HEK293 (cell line): ENCODE measurements at regions not wholly inside any gene's neighbourhood (a gene's known extent, or its start where the extent isn't known, plus 50 kb on each side); places are given as distances from the start of the nearest gene placed in this dataset.

Source experiments
- CTCF ChIA-PET: fragments of 350-600 bp; formaldehyde crosslinking; extraction: SDS; loops from one replicate; lab custom pipeline; 2021; ENCODE audit warnings: antibody characterized with exemption; lab: Yijun Ruan, JAX
- POLR2A ChIA-PET: fragments of 300-600 bp; formaldehyde crosslinking; extraction: SDS; loops from one replicate; lab custom pipeline; 2020; ENCODE audit warnings: antibody characterized with exemption, inconsistent platforms; lab: Yijun Ruan, JAX
- H3K27ac ChIP-seq: fragments of 200-500 bp; sonication (Bioruptor generic); 2 replicates; pipeline ENCODE4 v1.5.1; 2014; ENCODE audit warnings: low read depth, low read length, control low read depth, inconsistent platforms; ENCODE audit errors: extremely low read depth
- H3K36me3 ChIP-seq, 2 experiments: fragments of 200-500 bp in 1 of 2; sonication (Bioruptor generic) in 1 of 2; 1 replicate in 1 of 2; 2 replicates in 1 of 2; pipeline ENCODE4 v1.5.1; 2014 to 2017; ENCODE audit warnings: inconsistent platforms in 2 of 2, low read length in 2 of 2; ENCODE audit not compliant: control insufficient read depth in 2 of 2, insufficient read depth in 1 of 2
- H3K4me1 ChIP-seq: fragments of 200-500 bp; sonication (Bioruptor generic); 2 replicates; pipeline ENCODE4 v1.5.1; 2014; ENCODE audit warnings: mild to moderate bottlenecking, low read length, inconsistent platforms; ENCODE audit not compliant: control insufficient read depth, insufficient read depth
- H3K4me3 ChIP-seq: 2 replicates; pipeline ENCODE4 v1.5.1; 2011; ENCODE audit warnings: low read depth, mild to moderate bottlenecking, control low read depth, low read length, moderate library complexity
- H3K9me3 ChIP-seq: fragments of 200-500 bp; sonication (Bioruptor generic); 2 replicates; pipeline ENCODE4 v1.5.1; 2014; ENCODE audit warnings: low read depth, low read length, inconsistent platforms; ENCODE audit not compliant: control insufficient read depth, insufficient read depth
- FEZF1 ChIP-seq: fragments of 450-650 bp; formaldehyde crosslinking; IDR thresholded peaks from 2 replicates; pipeline ENCODE4 v1.5.1; 2016; ENCODE audit warnings: missing biosample characterization, missing genetic modification characterization
- HOXA7 ChIP-seq: sonication (generic); formaldehyde crosslinking; IDR thresholded peaks from 2 replicates; pipeline ENCODE4 v1.8.1; 2022; ENCODE audit warnings: missing genetic modification reagents, borderline replicate concordance
- HOXC10 ChIP-seq: sonication (generic); formaldehyde crosslinking; IDR thresholded peaks from 2 replicates; pipeline ENCODE4 v1.8.1; 2023; ENCODE audit warnings: mild to moderate bottlenecking, missing genetic modification reagents
- KLF8 ChIP-seq: fragments of 450-650 bp; formaldehyde crosslinking; IDR thresholded peaks from 2 replicates; pipeline ENCODE4 v1.5.1; 2016; ENCODE audit warnings: missing biosample characterization, missing genetic modification characterization
- MZF1 ChIP-seq: fragments of 450-650 bp; formaldehyde crosslinking; IDR thresholded peaks from 2 replicates; pipeline ENCODE4 v1.5.1; 2017; ENCODE audit warnings: missing biosample characterization, missing genetic modification characterization, borderline replicate concordance
- SP2 ChIP-seq: fragments of 450-650 bp; formaldehyde crosslinking; IDR thresholded peaks from 2 replicates; pipeline ENCODE4 v1.5.1; 2016; ENCODE audit warnings: missing biosample characterization, missing genetic modification characterization
- TCF7L2 ChIP-seq: IDR thresholded peaks from 2 replicates; pipeline ENCODE4 v1.6.1; 2011; ENCODE audit warnings: low read depth, mild to moderate bottlenecking, inconsistent platforms, low read length, moderate library complexity, borderline replicate concordance
- ZIC2 ChIP-seq: fragments of 450-650 bp; formaldehyde crosslinking; IDR thresholded peaks from 2 replicates; pipeline ENCODE4 v1.5.1; 2016; ENCODE audit warnings: missing biosample characterization, missing genetic modification characterization
- ZNF140 ChIP-seq: fragments of 450-650 bp; formaldehyde crosslinking; IDR thresholded peaks from 2 replicates; pipeline ENCODE4 v1.5.1; 2016; ENCODE audit warnings: missing biosample characterization, missing genetic modification characterization
- ZNF266 ChIP-seq: fragments of 450-650 bp; formaldehyde crosslinking; IDR thresholded peaks from 2 replicates; pipeline ENCODE4 v1.5.1; 2016; ENCODE audit warnings: missing biosample characterization, missing genetic modification characterization, low read depth
- ZNF302 ChIP-seq: fragments of 450-650 bp; formaldehyde crosslinking; IDR thresholded peaks from 2 replicates; pipeline ENCODE4 v1.5.1; 2016; ENCODE audit warnings: missing biosample characterization, missing genetic modification characterization, low read depth
- ZNF311 ChIP-seq: fragments of 450-650 bp; formaldehyde crosslinking; IDR thresholded peaks from 2 replicates; pipeline ENCODE4 v1.5.1; 2017; ENCODE audit warnings: missing biosample characterization, missing genetic modification characterization, borderline replicate concordance
- ZNF366 ChIP-seq: fragments of 450-650 bp; formaldehyde crosslinking; conservative IDR thresholded peaks from 2 replicates; pipeline ENCODE4 v1.5.1; 2016; ENCODE audit warnings: missing biosample characterization, missing genetic modification characterization
- ZNF391 ChIP-seq: fragments of 450-650 bp; formaldehyde crosslinking; IDR thresholded peaks from 2 replicates; pipeline ENCODE4 v1.5.1; 2016; ENCODE audit warnings: low read depth, missing biosample characterization, missing genetic modification characterization, borderline replicate concordance
- ZNF514 ChIP-seq: fragments of 450-650 bp; formaldehyde crosslinking; IDR thresholded peaks from 2 replicates; pipeline ENCODE4 v1.5.1; 2016; ENCODE audit warnings: missing biosample characterization, missing genetic modification characterization
- ZNF624 ChIP-seq: fragments of 450-650 bp; formaldehyde crosslinking; IDR thresholded peaks from 2 replicates; pipeline ENCODE4 v1.5.1; 2017; ENCODE audit warnings: missing biosample characterization, missing genetic modification characterization
- ZNF701 ChIP-seq: fragments of 450-650 bp; formaldehyde crosslinking; IDR thresholded peaks from 2 replicates; pipeline ENCODE4 v1.5.1; 2016; ENCODE audit warnings: missing biosample characterization, missing genetic modification characterization
- ZNF830 ChIP-seq: fragments of 450-650 bp; IDR thresholded peaks from 2 replicates; pipeline ENCODE4 v1.5.0; 2018; ENCODE audit warnings: missing biosample characterization, missing genetic modification characterization, low read depth, mild to moderate bottlenecking, moderate library complexity
- ZSCAN23 ChIP-seq: fragments of 450-650 bp; formaldehyde crosslinking; IDR thresholded peaks from 2 replicates; pipeline ENCODE4 v1.5.1; 2016; ENCODE audit warnings: missing biosample characterization, missing genetic modification characterization
- TF ChIP-seq, protein P1 (sequence below): fragments of 450-650 bp; formaldehyde crosslinking; IDR thresholded peaks from 2 replicates; pipeline ENCODE4 v1.5.1; 2016; ENCODE audit warnings: missing biosample characterization, missing genetic modification characterization
- TF ChIP-seq, protein P2 (sequence below): fragments of 450-650 bp; formaldehyde crosslinking; IDR thresholded peaks from 2 replicates; pipeline ENCODE4 v1.5.1; 2016; ENCODE audit warnings: missing biosample characterization, missing genetic modification characterization
- TF ChIP-seq, protein P3 (sequence below): fragments of 450-650 bp; formaldehyde crosslinking; IDR thresholded peaks from 2 replicates; pipeline ENCODE4 v1.5.1; 2016; ENCODE audit warnings: missing biosample characterization, missing genetic modification characterization
- TF ChIP-seq, protein P4 (sequence below): fragments of 450-650 bp; formaldehyde crosslinking; IDR thresholded peaks from 2 replicates; pipeline ENCODE4 v1.5.1; 2016; ENCODE audit warnings: missing biosample characterization, missing genetic modification characterization

DNA sequence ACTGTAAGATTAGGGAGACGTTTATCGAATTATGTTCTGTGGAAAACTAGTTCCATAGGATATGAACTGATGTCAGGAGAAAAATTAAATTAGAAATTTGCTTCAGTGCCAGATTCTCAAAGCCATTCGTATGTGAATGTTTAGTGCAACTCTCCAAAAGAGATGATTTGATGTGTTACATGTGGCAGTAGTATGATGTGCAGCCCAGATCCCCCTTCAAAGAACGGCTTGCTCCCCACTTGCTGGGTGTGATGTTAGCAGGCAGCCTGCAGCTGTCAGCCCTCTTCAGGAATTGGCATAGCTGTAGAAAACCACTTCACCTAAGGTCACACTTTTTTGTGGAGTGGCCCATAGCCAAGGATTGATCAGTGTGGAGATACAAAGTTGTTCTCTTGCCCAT, 127.0 kb upstream of the CCDC54 start:
- H3K27ac ChIP-seq = no peak overlapping the region
- peaks cover 0 to 43% of the 10 kb centered on the region in 2 experiments; a peak in 1 of 3 replicates for H3K36me3 ChIP-seq
- no peak for TF ChIP-seq ZSCAN23
- peak; percentile 85; the same call in 1 of the 2 replicates for TF ChIP-seq MZF1 (tag by site-specific recombination)
- TF ChIP-seq, protein P1, sequence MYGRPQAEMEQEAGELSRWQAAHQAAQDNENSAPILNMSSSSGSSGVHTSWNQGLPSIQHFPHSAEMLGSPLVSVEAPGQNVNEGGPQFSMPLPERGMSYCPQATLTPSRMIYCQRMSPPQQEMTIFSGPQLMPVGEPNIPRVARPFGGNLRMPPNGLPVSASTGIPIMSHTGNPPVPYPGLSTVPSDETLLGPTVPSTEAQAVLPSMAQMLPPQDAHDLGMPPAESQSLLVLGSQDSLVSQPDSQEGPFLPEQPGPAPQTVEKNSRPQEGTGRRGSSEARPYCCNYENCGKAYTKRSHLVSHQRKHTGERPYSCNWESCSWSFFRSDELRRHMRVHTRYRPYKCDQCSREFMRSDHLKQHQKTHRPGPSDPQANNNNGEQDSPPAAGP = no peak
- ChIA-PET CTCF (no interaction called here), POLR2A (no interaction called here)
- no peak overlapping the region for H3K4me3 ChIP-seq
- H3K4me1 ChIP-seq = no peaks in the 10 kb centered on the region
- no peaks in the 10 kb centered on the region for H3K9me3 ChIP-seq

DNA sequence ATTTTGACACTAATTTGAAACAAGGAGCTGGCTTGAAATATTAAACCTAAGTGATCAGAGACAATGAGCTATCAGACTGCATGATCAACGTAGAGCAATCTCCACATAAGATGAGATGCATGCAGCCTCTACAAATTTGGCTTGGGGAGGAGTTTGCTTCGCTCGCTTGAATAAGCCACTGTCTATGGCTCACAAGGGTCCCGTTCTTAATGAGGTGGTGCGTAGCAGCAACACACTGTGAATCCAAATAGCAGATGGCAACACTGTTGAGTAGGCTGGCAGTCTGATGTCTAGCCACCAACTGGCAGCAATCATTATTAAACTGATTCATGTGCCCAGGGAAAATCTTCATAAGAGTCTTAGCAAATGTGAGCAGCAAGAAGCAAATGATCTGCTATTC, 125.4 kb upstream of the CCDC54 start:
- ChIA-PET CTCF (interaction anchor here (1.1 kb wide), 1 partner anchor 17 kb away, joined by 3 read pairs; no protein-coding TSS in a partner anchor), POLR2A (no interaction called here)
- no peak for TF ChIP-seq ZNF140 (tag by site-specific recombination)
- TF ChIP-seq HOXA7 (CRISPR knock-in tag) = no peak
- no peak for TF ChIP-seq ZNF391 (tag by site-specific recombination)
- no peak for TF ChIP-seq HOXC10 (CRISPR knock-in tag)
- no peak for TF ChIP-seq SP2 (tag by site-specific recombination)
- no peak for TF ChIP-seq ZNF830 (tag by site-specific recombination)
- TF ChIP-seq, protein P2, sequence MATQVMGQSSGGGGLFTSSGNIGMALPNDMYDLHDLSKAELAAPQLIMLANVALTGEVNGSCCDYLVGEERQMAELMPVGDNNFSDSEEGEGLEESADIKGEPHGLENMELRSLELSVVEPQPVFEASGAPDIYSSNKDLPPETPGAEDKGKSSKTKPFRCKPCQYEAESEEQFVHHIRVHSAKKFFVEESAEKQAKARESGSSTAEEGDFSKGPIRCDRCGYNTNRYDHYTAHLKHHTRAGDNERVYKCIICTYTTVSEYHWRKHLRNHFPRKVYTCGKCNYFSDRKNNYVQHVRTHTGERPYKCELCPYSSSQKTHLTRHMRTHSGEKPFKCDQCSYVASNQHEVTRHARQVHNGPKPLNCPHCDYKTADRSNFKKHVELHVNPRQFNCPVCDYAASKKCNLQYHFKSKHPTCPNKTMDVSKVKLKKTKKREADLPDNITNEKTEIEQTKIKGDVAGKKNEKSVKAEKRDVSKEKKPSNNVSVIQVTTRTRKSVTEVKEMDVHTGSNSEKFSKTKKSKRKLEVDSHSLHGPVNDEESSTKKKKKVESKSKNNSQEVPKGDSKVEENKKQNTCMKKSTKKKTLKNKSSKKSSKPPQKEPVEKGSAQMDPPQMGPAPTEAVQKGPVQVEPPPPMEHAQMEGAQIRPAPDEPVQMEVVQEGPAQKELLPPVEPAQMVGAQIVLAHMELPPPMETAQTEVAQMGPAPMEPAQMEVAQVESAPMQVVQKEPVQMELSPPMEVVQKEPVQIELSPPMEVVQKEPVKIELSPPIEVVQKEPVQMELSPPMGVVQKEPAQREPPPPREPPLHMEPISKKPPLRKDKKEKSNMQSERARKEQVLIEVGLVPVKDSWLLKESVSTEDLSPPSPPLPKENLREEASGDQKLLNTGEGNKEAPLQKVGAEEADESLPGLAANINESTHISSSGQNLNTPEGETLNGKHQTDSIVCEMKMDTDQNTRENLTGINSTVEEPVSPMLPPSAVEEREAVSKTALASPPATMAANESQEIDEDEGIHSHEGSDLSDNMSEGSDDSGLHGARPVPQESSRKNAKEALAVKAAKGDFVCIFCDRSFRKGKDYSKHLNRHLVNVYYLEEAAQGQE (tag by site-specific recombination) = no peak
- H3K4me1 ChIP-seq = no peaks in the 10 kb centered on the region
- no peaks in the 10 kb centered on the region for H3K9me3 ChIP-seq
- no peak overlapping the region for H3K27ac ChIP-seq
- peaks cover 0 to 30% of the 10 kb centered on the region in 2 experiments; a peak in 1 of 3 replicates for H3K36me3 ChIP-seq
- no peak overlapping the region for H3K4me3 ChIP-seq

DNA sequence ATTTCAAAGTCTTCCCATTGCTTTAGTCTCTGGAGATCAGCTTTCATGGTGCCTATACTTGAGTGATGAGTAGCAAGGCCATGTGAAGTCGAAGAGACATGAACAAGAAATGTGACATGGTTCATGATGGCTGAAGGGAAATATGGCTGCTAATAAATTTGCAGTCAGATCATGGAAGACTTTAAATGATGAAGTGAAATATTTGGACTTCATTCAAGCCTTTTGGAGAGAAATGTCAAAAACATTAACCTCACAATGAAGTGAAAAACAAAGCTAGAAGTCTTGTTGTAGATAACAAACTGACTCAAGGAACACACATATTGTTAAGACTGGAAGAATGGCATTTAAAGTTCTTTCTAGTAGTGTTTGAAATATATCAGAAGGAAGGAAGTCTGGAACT, 120.3 kb upstream of the CCDC54 start:
- H3K9me3 ChIP-seq = no peaks in the 10 kb centered on the region
- TF ChIP-seq ZNF266 (tag by site-specific recombination) (no peak), TCF7L2 (no peak), ZNF701 (tag by site-specific recombination) (no peak), ZNF302 (tag by site-specific recombination) (no peak), ZNF514 (tag by site-specific recombination) (no peak)
- no peak overlapping the region for H3K27ac ChIP-seq
- no peaks in the 10 kb centered on the region for H3K36me3 ChIP-seq
- ChIA-PET CTCF (interaction anchor here (0.9 kb wide), 1 partner anchor 164 kb away, joined by 5 read pairs; no protein-coding TSS in a partner anchor), POLR2A (no interaction called here)
- no peaks in the 10 kb centered on the region for H3K4me1 ChIP-seq
- H3K4me3 ChIP-seq = no peak overlapping the region

DNA sequence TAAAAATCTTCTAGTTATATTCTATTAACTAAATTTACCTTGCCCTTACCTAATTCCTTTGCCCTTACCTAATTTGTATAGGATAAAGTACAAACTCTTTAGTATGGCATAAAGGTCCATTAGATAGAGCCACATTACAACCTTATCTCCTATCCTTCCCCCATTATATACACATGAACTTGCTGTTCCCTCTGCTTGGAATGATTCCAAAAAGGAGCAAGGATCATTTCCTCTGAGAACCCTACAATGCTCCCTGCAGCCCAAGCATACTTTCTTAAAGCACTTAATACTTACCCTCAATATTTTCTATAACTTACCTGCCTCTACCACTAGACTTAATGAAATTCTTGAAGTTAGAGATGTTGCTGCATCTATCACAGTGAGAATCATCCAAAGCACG, 118.9 kb upstream of the CCDC54 start:
- H3K27ac ChIP-seq = no peak overlapping the region
- POLR2A ChIA-PET = no interaction called here
- no peaks in the 10 kb centered on the region for H3K9me3 ChIP-seq
- H3K4me3 ChIP-seq = no peak overlapping the region
- CTCF ChIA-PET = interaction anchor here (1.0 kb wide), 1 partner anchor 14 kb away, joined by 3 read pairs; no protein-coding TSS in a partner anchor
- H3K36me3 ChIP-seq = no peaks in the 10 kb centered on the region
- H3K4me1 ChIP-seq = no peaks in the 10 kb centered on the region
- no peak for TF ChIP-seq KLF8 (tag by site-specific recombination)
- no peak for TF ChIP-seq ZNF366 (tag by site-specific recombination)
- TF ChIP-seq FEZF1 (tag by site-specific recombination) = no peak
- no peak for TF ChIP-seq ZNF624 (tag by site-specific recombination)
- TF ChIP-seq, protein P3, sequence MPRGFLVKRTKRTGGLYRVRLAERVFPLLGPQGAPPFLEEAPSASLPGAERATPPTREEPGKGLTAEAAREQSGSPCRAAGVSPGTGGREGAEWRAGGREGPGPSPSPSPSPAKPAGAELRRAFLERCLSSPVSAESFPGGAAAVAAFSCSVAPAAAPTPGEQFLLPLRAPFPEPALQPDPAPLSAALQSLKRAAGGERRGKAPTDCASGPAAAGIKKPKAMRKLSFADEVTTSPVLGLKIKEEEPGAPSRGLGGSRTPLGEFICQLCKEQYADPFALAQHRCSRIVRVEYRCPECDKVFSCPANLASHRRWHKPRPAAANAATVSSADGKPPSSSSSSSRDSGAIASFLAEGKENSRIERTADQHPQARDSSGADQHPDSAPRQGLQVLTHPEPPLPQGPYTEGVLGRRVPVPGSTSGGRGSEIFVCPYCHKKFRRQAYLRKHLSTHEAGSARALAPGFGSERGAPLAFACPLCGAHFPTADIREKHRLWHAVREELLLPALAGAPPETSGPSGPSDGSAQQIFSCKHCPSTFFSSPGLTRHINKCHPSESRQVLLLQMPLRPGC (tag by site-specific recombination) = no peak
- no peak for TF ChIP-seq ZIC2
- TF ChIP-seq, protein P4, sequence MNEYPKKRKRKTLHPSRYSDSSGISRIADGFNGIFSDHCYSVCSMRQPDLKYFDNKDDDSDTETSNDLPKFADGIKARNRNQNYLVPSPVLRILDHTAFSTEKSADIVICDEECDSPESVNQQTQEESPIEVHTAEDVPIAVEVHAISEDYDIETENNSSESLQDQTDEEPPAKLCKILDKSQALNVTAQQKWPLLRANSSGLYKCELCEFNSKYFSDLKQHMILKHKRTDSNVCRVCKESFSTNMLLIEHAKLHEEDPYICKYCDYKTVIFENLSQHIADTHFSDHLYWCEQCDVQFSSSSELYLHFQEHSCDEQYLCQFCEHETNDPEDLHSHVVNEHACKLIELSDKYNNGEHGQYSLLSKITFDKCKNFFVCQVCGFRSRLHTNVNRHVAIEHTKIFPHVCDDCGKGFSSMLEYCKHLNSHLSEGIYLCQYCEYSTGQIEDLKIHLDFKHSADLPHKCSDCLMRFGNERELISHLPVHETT (tag by site-specific recombination) = no peak
- no peak for TF ChIP-seq ZNF311 (tag by site-specific recombination)
